GM23338 (cell line): ENCODE measurements at regions not wholly inside any gene's neighbourhood (a gene's known extent, or its start where the extent isn't known, plus 50 kb on each side); places are given as distances from the start of the nearest gene placed in this dataset.

Experiments
- CREB1 ChIP-seq: fragments of 250-450 bp; sonication (Bioruptor Pico); IDR thresholded peaks from 2 replicates; pipeline ENCODE4 v1.5.0; 2020; ENCODE audit warnings: low read depth, mild to moderate bottlenecking, moderate library complexity
- EZH2 ChIP-seq: fragments of 200-600 bp; sonication (generic); IDR thresholded peaks from one replicate; pipeline ENCODE4 v1.8.0; 2017; ENCODE audit warnings: antibody characterized with exemption, mild to moderate bottlenecking, low read depth; ENCODE audit not compliant: unreplicated experiment
- EZH2phosphoT487 ChIP-seq: fragments of 200-600 bp; sonication (generic); IDR thresholded peaks from one replicate; pipeline ENCODE4 v1.8.1; 2018; ENCODE audit warnings: antibody characterized with exemption; ENCODE audit not compliant: unreplicated experiment
- POLR2AphosphoS5 ChIP-seq: IDR thresholded peaks from 2 replicates; pipeline ENCODE4 v1.6.1; 2016; ENCODE audit warnings: antibody characterized with exemption, low read depth
- ZNF114 ChIP-seq: fragments of 250-450 bp; sonication (Bioruptor Pico); IDR thresholded peaks from 2 replicates; pipeline ENCODE4 v1.5.0; 2020; ENCODE audit warnings: mild to moderate bottlenecking, moderate library complexity
- TF ChIP-seq, protein P1 (sequence below), 2 experiments: fragments of 200-600 bp in 1 of 2; sonication (generic) in 1 of 2; conservative IDR thresholded peaks; 2 replicates each; pipeline versions ENCODE4 v1.5.1 to v1.6.1; 2016 to 2017; ENCODE audit warnings: antibody characterized with exemption in 2 of 2, low read depth in 2 of 2, mild to moderate bottlenecking in 2 of 2, moderate library complexity in 1 of 2

DNA sequence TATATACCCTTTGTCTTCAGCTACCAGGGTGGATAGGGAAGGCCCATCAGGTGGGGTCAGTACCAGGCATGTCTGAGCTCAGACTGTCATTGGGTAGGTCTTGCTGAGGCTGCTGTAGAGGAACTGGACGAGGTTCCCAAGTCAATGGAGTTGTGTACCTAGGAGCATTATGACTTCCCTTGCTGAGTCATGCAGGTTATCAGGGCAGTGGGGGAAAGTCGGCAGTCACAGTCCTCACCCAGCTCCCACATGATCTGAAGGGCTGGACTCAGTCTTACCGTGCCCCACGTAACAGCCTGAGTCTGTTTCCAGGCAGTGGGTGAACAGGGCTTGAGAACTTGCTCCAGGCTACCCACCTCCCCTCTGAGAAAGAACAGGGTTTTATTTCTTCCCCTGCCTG is 260.8 kb upstream of the COBL start:
- TF ChIP-seq POLR2AphosphoS5 (no peak), EZH2 (no peak), CREB1 (CRISPR knock-in tag) (no peak), EZH2phosphoT487 (no peak), ZNF114 (CRISPR knock-in tag) (no peak)
- TF ChIP-seq, protein P1, sequence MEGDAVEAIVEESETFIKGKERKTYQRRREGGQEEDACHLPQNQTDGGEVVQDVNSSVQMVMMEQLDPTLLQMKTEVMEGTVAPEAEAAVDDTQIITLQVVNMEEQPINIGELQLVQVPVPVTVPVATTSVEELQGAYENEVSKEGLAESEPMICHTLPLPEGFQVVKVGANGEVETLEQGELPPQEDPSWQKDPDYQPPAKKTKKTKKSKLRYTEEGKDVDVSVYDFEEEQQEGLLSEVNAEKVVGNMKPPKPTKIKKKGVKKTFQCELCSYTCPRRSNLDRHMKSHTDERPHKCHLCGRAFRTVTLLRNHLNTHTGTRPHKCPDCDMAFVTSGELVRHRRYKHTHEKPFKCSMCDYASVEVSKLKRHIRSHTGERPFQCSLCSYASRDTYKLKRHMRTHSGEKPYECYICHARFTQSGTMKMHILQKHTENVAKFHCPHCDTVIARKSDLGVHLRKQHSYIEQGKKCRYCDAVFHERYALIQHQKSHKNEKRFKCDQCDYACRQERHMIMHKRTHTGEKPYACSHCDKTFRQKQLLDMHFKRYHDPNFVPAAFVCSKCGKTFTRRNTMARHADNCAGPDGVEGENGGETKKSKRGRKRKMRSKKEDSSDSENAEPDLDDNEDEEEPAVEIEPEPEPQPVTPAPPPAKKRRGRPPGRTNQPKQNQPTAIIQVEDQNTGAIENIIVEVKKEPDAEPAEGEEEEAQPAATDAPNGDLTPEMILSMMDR (conservative IDR thresholded peaks at IDR 0.05; ENCODE audit: low read depth in 2 of 2), result no peak
